ENCODE measurements at regions not wholly inside any gene's neighbourhood (a gene's known extent, or its start where the extent isn't known, plus 50 kb on each side); places are given as distances from the start of the nearest gene placed in this dataset.

DNA sequence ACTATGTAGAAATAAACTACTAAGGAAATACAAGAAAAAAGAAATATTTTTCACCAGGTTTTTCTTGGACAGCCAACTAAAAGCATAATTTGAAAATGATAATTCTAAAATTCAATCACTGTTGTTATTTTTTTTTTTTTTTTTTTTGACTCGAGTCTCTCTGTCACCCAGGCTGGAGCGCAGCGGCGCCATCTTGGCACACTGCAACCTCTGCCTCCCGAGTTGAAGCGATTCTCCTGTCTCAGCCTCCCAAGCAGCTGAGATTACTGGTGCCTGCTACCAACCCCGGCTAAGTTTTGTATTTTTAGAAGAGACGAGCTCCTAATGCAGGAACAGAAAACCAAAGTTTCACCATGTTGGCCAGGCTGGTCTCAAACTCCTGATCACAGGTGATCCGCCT is 122.3 kb upstream of the UGT8 start:
- POLR2A ChIA-PET (ENCODE audit: unreplicated experiment) = no interaction called here
- intact Hi-C loops (cut with micrococcal nuclease; ENCODE audit: unreplicated experiment) = no loop called here
- CTCF ChIA-PET = no interaction called here

DNA sequence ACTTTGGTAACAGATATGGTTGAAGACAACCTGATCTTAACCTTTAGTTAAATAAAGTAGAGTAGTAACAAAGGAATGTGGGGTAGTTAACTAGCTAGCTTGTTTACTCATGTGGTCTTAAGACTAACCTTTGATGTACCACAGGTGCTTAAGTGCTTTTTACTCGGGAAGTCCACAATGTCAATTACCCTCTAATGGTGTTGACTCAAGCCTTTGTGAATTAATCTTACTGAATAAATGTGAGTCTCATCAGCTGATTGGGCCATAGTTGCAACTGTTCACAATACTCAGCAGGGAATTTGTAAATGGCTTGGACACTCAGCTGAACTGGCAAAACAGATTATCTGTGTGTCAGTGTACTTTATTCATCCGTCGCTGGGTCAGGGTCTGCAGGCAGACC is 119.0 kb upstream of the UGT8 start:
- intact Hi-C loops (cut with micrococcal nuclease; ENCODE audit: unreplicated experiment) = no loop called here
- Histone ChIP-seq H3K4me2 (no peak overlapping the region), H4K20me1 (ENCODE audit: insufficient read depth) (no peaks in the 10 kb centered on the region), H3K79me2 (ENCODE audit: low read depth) (no peaks in the 10 kb centered on the region), H3K27ac (no peak overlapping the region), H3K9me2 (ENCODE audit: insufficient read depth) (no peaks in the 10 kb centered on the region), H3K36me3 (ENCODE audit: low read depth) (no peaks in the 10 kb centered on the region), H3F3A (ENCODE audit: insufficient read depth, low read depth) (no peaks in the 10 kb centered on the region), H3K27me3 (ENCODE audit: insufficient read depth, low read depth) (no peaks in the 10 kb centered on the region), H3K4me3 (no peak overlapping the region), H3K4me1 (replicated peaks; ENCODE audit: insufficient read depth) (no peaks in the 10 kb centered on the region), H3K9me3 (ENCODE audit: insufficient read depth, low read depth) (no peaks in the 10 kb centered on the region), H2AFZ (no peak overlapping the region)
- TF ChIP-seq, protein P1, sequence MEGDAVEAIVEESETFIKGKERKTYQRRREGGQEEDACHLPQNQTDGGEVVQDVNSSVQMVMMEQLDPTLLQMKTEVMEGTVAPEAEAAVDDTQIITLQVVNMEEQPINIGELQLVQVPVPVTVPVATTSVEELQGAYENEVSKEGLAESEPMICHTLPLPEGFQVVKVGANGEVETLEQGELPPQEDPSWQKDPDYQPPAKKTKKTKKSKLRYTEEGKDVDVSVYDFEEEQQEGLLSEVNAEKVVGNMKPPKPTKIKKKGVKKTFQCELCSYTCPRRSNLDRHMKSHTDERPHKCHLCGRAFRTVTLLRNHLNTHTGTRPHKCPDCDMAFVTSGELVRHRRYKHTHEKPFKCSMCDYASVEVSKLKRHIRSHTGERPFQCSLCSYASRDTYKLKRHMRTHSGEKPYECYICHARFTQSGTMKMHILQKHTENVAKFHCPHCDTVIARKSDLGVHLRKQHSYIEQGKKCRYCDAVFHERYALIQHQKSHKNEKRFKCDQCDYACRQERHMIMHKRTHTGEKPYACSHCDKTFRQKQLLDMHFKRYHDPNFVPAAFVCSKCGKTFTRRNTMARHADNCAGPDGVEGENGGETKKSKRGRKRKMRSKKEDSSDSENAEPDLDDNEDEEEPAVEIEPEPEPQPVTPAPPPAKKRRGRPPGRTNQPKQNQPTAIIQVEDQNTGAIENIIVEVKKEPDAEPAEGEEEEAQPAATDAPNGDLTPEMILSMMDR (conservative IDR thresholded peaks at IDR 0.05) = no peak
- TF ChIP-seq EZH2 (IDR thresholded peaks at IDR 0.05; ENCODE audit: low read depth) = no peak
- DNase-seq = no peak
- CTCF ChIA-PET = no interaction called here
- POLR2A ChIA-PET (ENCODE audit: unreplicated experiment) = no interaction called here
- BruUV-seq (replicated peaks) = no TSS peak

More for the DNA sequence above, 122.3 kb upstream of the UGT8 start:
- Histone ChIP-seq H3K4me1 (replicated peaks; ENCODE audit: insufficient read depth) (no peaks in the 10 kb centered on the region), H3K9me2 (ENCODE audit: insufficient read depth) (no peaks in the 10 kb centered on the region), H3K36me3 (ENCODE audit: low read depth) (no peaks in the 10 kb centered on the region), H3K9me3 (ENCODE audit: insufficient read depth, low read depth) (no peaks in the 10 kb centered on the region), H4K20me1 (ENCODE audit: insufficient read depth) (no peaks in the 10 kb centered on the region), H3K79me2 (ENCODE audit: low read depth) (no peaks in the 10 kb centered on the region), H3K27ac (no peak overlapping the region), H2AFZ (no peak overlapping the region), H3F3A (ENCODE audit: insufficient read depth, low read depth) (no peaks in the 10 kb centered on the region), H3K4me3 (no peak overlapping the region), H3K27me3 (ENCODE audit: insufficient read depth, low read depth) (no peaks in the 10 kb centered on the region), H3K4me2 (no peak overlapping the region)
- no peak for TF ChIP-seq EZH2 (IDR thresholded peaks at IDR 0.05; ENCODE audit: low read depth)
- TF ChIP-seq, protein P1 (conservative IDR thresholded peaks at IDR 0.05) = no peak
- no TSS peak for BruUV-seq (replicated peaks)
- no peak for DNase-seq

DNA sequence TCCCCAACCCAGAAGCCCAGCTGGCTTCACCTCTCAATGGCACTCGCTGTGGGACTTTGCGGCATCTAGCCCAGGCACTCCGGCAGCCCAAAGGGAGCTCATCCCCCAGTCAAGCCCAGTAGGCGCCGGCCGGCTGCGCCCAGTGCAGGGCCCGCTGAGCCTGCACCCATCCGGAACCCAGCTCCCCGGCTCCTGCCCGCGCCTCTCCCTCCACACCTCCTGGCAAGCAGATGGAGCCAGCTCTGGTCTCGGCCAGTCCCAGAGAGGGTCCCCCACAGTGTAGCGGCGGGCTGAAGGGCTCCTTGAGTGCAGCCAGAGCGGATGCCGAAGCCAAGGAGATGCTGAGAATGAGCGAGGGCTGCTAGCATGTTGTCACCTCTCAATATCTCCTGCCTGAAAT is 116.8 kb upstream of the UGT8 start:
- no TSS peak for BruUV-seq (replicated peaks)

More for the DNA sequence above, 116.8 kb upstream of the UGT8 start:
- Histone ChIP-seq H3K79me2 (ENCODE audit: low read depth) (no peaks in the 10 kb centered on the region), H2AFZ (no peak overlapping the region), H3K9me2 (ENCODE audit: insufficient read depth) (no peaks in the 10 kb centered on the region), H3K36me3 (ENCODE audit: low read depth) (no peaks in the 10 kb centered on the region), H3K4me2 (no peak overlapping the region), H3F3A (ENCODE audit: insufficient read depth, low read depth) (no peaks in the 10 kb centered on the region), H3K27ac (no peak overlapping the region), H3K4me3 (no peak overlapping the region), H4K20me1 (ENCODE audit: insufficient read depth) (no peaks in the 10 kb centered on the region), H3K4me1 (replicated peaks; ENCODE audit: insufficient read depth) (no peaks in the 10 kb centered on the region), H3K27me3 (ENCODE audit: insufficient read depth, low read depth) (no peaks in the 10 kb centered on the region), H3K9me3 (ENCODE audit: insufficient read depth, low read depth) (no peaks in the 10 kb centered on the region)
- intact Hi-C loops (cut with micrococcal nuclease; ENCODE audit: unreplicated experiment) = no loop called here
- ChIA-PET POLR2A (ENCODE audit: unreplicated experiment) (no interaction called here), CTCF (no interaction called here)
- no peak for TF ChIP-seq EZH2 (IDR thresholded peaks at IDR 0.05; ENCODE audit: low read depth)
- TF ChIP-seq, protein P1 (conservative IDR thresholded peaks at IDR 0.05) = no peak
- DNase-seq = no peak

All from PC-9 (cell line).